NCI-H2227 (cell line): ENCODE measurements at regions not wholly inside any gene's neighbourhood (a gene's known extent, or its start where the extent isn't known, plus 50 kb on each side); places are given as distances from the start of the nearest gene placed in this dataset.
"Not testable (repeated sequence)": the region's sequence is repeated elsewhere in the genome, so short reads cannot be mapped to it uniquely, and the experiment has no call there.

ENCODE experiments used
- DNase-seq: peaks from one replicate; lab custom pipeline; 2025; ENCODE audit not compliant: unreplicated experiment; lab: John Stamatoyannopoulos, UW

DNA sequence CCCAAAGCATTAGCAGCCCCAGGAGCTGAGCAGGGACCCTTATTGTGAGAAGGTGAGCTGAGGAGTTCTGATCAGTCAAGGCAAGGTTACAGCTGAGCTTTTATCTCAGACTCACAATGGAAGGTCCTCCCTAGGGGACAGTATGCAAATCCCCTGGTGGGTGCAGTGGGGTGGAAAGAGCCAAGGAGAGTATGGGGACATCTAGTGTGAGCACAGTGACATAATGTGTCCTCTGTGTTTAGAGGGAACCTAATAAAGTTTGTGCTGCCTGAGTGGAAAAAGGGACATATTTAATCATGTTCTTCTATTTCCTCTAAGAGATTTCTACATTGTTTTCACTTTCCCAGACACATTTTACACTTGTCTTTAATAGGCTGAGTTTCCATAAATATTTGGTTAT is 438.0 kb downstream of the RPIA start:
- not testable (repeated sequence) for DNase-seq

DNA sequence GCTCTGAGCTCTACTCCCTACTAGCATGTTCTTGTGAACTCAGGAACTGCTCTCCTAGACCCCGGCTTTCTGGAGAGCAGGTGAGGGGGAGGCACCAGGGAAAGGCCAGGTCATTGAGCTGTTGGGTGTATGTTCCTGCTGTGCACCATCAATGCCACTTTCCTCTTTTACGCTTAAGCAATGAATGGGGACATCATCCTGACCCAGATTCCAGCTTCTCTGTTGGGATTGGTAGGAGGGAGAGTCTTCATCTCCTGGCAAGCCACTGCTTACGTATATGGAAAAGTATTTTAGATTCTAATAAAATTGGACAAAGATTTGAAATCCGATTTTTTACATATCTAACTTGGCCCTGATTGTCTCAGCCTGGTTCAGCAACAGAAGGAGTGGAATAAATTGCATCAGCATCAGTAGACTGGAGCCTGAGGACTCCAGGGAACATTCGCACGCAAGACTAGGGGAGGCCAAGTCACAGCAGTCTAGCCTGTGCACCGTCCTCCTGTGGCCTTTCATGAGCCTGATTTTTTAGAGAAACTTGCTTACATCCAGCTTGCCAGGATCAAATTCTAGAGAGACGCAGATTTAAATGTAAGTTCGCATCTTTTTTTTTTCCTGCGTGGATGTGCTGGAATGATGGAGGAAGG is 439.3 kb downstream of the RPIA start:
- DNase-seq, result not testable (repeated sequence)

DNA sequence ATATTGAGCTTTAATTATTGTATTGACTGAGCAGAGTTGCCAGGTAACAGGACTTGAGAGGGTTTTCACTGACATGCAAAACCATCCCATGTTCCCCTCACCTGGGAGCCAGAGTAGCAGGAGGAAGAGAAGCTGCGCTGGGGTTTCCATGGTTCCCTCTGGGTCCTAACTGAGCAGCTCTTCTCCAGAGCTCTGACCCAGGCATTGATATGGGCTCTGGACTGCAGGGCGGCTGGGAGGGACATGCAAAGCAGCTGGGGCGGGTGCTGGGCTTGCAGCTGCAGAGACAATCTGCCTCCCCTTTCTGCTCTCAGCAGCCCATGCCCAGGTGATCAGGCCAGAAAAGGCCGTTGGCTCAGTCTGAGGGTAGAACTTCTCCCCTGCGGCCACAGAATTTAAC is 451.5 kb downstream of the RPIA start:
- DNase-seq, result not testable (repeated sequence)

DNA sequence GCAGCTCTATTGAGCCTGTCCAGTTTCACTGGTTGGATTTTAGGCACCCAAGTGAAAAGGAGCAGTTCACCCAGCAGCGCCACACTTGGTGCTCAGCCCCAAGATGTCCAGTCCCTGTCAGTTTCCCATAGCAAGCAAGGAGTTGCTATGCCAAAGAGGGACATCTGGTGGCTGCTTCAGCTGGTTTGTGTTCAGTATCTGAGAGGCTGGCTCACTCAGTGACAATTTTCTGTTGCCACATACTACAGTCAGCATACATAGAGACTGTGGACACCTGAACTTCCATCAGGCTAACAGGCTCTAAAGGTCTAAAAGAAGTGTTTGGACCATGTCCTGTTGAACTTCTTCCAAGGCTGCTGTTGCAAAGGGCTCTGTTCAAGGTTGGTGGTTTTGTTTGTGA is 453.9 kb downstream of the RPIA start:
- DNase-seq, result not testable (repeated sequence)

DNA sequence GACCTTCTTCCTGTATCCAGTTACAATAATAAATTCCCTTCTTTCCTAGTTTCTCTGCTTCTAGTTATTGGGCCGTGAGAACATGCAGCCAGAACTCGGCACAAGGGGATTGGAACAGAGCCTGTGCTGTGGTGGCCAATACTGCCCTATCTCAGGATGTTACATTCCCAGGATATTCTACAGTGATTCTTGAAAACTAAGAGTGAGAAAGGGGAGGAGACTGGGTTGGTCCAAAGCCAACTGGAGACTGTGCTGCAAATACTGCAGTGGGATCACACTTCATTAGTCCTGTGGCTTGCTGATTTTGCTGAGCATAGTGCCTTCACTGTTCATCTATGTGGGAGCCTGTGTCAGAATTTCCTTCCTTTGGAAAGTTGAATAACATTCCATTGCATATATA is 456.8 kb downstream of the RPIA start:
- not testable (repeated sequence) for DNase-seq

DNA sequence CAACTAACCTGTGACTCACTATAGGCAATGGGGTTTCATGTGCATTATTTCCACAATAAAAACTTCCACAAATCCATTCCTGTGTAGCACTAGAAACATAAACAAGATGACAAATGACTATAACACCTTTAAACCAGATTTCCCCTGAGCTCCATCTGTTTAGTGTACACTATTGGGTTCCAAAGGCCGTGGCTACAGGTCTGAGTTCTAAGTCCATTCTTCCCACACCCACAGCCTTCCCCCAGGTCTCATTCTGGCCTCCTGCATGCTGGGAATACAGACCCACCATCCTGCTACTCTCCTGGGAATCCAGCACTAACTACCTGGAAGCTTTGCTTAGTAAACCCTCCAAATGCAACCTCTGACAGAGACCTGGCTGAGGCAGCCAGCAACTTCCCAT is 460.2 kb downstream of the RPIA start:
- DNase-seq, result not testable (repeated sequence)

DNA sequence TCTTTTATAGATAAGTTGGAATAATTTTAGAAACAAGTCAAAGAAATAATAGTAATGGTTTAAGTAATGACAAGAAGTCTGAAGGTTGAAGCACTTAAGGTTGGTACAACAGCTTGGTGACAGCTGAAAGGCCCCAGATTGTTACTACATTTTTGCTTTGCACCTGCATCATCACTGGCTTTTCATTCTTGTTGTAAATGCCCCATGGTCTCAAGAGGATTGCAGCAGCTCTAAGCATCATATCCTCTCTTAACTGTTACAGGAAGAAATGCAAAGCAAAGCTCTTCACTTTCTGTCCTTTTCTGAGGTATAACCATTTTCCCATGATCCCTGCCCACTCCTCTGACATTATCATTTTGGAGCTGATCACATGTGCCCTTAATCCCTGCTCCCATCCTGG is 461.0 kb downstream of the RPIA start:
- not testable (repeated sequence) for DNase-seq

DNA sequence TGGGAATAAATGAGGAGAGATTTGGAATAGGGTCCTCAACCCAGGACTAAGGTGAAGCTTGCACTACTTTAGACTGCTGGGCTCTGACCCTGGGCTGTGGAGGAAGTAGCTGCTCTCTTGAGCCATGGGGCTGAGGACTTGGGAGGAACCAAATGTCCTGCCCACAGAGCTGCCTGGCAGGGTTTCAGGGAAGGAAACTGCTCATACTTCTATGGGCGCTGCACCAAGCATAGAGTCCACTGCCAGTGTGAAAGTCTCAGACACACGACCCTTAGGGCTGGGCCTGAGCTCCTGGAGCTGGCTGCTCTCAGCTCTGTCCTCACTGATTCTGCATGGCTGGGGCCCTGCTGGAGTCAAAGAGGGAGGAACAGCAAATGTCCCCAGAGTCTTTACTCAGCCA is 461.7 kb downstream of the RPIA start:
- not testable (repeated sequence) for DNase-seq

DNA sequence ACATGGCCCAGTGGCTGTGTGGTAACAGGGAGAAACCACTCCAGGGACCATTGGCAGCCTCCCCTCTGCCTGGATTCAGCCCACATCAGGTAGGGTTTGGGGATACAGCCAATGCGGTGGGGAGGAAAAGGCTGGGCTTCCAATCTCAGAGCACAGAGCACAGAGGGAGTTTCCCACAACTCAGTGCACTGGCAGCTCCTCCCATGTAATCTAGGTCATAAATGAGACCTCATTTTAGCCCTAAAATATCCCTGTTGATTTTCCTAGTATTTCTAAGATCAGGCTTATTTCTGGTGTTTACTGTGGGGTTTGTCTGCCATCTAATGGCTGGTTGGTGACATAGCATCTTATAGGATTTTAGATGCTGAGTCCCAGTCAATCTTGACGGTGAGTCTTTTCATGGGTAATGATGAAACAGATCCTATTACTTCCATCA is 462.8 kb downstream of the RPIA start:
- not testable (repeated sequence) for DNase-seq

DNA sequence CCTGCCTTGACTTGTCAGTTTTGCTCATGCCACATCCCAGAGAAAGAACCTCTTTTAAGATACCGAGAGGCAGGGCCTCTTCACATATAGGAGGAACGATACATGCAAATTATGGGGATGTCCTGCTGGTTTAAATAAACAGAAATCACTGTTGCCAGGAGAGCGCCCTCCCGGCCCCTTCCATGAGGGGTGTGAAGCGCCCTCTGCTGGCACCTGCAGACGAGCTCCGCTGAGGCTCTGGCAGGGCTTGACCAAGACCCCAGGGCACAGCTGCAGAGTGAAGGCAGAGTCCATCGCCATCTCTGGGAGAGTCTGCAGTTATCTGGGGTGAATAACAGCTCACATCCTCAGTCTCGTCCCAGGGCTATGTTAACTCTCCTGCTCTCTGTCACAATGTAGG is 468.8 kb downstream of the RPIA start:
- DNase-seq, result not testable (repeated sequence)

DNA sequence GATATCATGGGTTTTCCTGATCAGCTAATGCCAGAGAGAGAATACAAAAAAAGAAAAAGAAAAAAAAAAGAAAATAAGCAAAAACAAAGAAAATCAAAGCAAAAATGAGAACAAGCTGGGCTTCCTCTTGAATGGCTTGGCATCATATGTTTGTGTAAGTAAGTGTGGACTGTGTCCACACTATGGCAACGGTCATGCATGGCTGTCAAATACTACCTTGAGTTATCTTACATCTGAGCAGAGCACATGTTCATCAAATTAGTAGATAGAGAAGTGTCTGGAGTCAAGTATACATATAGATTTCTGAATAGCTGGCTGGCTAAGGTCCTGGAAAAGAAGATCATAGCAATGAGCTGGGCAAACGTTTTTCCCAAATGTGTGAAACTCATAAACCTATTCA is 470.2 kb downstream of the RPIA start:
- DNase-seq, result not testable (repeated sequence)

DNA sequence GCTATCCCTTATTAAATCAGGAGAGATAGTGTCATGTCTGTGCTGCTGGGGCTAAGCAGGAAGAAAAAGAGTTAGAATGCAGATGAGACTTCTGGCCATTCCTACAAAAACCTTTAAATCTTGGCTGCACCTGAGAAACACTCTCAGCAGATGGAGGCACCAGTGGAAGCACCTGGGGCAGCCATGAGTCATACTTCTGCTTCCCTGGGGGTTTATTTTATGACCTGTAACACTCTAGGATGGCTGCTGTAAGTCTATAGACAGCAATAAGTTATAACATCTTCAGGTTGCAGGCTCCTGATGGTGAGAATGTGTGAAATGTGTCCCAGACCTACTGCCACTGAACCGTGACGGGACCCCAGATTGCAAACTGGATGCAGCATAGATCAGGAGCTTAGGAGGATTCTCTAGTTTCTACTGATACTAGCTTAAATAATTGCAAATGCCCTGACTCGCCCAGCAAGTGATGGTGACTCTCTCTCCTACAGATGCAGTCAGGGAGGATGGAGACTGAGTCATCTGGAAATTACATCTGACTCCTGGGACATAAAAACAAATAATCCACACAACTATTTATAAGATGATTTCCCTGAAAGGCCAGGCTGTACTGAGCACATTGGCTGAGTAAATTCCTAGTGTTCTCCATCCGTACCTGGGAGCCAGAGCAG is 479.2 kb downstream of the RPIA start:
- DNase-seq, result not testable (repeated sequence)

DNA sequence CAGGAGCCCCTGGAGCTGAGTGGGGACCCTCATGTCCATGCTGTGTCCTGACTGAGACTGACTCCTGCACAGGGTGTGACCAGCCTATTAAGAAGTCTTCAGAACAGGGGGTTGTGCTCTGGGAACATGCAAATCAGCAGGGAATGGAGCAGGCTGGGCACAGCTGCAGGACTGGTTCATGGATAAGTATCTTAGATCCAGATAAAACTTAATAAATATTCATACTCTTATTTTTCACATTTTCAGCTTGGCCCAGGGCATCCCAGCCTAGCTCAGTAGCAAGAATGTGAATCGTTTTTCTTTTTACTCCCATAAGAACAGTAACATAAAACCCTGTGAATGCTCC is 479.7 kb downstream of the RPIA start:
- not testable (repeated sequence) for DNase-seq

DNA sequence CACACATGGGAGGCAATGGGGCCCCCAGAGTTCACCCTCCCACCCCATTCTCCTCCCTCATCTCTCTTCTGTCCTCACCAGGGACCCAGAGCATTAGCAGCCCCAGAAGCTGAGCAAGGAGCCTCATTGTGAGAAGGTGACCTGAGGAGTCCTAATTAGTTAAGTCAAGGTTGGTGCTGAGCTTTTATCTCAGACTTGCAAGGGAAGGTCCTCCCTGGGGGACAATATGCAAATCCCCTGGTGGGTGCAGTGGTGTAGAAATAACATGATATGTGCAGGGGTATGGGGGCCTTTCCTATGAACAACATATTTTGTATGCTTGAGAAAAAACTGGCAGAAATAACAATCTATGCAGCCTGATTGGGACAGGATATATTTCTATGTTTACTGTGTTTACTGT is 485.5 kb downstream of the RPIA start:
- not testable (repeated sequence) for DNase-seq

DNA sequence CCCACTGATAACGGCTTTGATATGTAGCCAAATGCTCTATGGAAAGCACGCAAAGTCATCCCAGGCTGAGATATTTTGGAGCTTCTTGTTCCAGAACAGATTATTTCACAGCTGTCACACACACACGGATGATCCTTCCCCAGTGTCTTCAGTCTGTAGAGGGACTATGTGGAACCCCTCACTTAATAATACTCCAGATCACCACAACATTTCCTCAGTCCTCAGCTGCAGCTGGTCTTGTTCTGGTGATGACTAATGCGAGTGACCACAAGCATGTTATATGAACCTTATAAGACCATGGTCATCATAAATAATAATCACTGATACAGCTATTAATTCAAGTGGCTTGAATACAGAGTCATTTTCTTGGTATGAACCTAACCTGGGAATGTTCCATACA is 490.7 kb downstream of the RPIA start:
- not testable (repeated sequence) for DNase-seq

DNA sequence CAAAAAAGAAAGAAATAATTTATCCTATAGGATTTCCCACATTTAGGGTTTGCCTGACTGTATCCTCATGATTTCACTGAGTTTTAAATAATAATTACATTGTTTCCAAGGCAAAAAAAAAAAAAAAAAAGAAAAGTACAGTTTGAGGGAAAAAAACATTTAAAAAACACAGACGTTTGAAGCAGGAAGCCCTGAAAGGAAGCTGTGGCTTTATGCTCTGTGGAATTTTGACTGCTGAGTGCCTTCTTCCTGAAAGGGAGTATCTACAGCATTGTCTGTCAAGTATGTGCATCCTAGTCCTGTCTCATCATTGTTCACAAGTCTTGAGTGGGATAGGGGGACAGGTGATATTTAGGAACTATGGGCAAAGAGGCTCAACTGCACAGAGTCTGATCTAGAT is 493.3 kb downstream of the RPIA start:
- not testable (repeated sequence) for DNase-seq

DNA sequence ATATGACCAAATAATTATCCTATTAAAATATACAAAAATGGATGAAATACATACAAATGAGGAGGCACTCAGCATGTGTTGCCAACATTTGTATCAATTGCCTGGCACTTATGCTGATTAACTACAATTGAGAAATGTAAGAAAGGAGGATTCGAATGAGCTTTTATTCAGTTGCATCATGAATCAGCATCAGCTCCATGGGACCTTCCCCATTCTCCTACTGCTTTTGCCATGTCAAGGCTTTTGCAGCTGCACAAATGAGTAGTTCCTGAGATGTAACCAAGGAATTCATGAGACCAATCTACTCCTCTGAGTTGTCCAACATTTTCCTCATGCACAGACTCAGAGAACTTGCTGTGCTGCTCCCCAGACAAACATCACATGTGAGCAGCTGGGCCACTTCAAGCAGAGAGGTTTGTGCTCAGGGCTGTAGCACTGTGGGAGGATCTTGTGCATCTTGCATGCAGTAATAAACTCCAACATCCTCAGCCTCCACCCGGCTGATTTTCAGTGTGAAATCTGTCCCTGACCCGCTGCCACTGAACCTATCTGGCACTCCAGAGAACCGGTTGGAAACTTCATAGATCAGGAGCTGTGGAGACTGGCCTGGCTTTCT is 504.3 kb downstream of the RPIA start:
- not testable (repeated sequence) for DNase-seq

DNA sequence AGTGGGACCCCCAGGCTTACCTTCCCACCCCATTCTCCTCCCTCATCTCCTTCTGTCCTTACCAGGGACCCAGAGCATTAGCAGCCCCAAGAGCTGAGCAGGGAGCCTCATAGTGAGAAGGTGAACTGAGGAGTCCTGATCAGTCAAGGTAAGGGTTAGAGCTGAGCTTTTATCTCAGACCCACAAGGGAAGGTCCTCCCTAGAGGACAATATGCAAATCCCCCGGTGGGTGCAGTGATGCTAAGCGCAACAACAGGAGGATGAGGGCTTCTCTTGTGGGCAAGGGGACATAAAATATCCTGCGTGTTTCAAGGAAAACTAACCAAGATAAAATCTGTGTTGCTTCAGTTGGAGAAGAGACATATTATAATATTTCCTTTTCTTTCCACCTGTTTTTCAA is 505.2 kb downstream of the RPIA start:
- DNase-seq, result not testable (repeated sequence)

DNA sequence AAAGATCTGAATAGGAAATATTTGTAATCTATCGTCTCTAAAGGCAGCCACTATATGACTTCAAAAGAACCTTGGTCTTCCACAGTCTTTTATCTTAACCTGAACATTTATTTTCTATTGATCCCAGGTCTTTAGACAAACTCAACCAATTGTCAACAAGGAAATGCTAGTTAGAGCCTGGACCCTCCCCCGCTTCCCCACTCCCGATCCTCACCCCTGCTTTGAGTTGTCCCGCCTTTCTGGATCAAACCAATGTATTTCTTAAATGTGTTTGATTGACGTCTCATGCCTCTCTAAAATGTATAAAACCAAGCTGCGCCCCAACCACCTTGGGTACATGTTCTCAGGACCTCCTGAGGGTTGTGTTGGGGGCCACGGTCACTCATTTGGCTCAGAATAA is 506.6 kb downstream of the RPIA start:
- DNase-seq, result not testable (repeated sequence)

DNA sequence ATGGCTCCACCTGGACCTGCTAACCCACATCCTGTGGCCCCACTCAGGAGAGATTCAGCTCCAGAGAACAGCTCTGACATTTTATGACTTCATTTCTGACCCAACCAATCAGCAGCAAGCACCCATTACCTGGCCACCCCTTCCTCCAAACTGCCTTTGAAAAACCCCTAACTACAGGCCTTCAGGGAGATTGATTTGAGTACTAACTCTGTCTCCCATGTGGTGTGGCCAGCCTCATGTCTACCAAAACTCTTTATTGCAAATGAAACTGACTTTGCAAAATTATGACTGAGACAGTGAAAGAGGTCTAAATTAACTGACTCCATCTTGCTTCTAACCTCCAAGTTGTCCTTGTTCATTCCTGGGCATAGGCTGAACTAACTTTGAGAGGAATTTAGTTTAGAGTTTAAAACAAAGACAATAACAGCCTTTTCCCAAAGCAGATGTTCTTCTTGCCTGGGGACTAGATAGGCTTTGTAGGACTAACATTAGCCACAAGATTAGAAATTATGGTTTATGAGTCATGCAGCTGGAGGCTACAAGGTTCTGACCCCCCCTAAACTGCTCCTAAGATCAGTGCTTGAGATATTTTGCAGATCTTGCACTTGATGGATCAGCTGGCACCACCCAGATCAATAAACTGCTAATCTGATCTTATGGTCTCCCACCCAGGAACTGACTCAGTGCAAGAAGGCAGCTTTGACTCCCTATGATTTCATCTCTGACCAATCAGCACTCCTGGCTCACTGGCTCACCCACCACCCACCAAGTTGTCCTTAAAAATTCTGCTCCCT is 508.2 kb downstream of the RPIA start:
- DNase-seq, result not testable (repeated sequence)

DNA sequence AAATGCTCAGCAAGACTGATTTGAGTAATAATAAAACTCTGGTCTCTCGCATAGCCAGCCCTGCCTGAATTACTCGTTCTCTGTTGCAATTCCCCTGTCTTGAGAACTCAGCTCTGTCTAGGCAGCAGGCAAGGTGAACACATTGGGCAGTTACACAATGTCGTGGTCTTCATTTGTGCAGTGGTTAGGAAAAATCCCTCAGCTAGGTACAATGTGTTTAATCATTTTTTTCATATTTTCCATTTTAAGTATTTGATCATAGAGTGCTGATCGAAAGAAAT is 508.7 kb downstream of the RPIA start:
- not testable (repeated sequence) for DNase-seq

DNA sequence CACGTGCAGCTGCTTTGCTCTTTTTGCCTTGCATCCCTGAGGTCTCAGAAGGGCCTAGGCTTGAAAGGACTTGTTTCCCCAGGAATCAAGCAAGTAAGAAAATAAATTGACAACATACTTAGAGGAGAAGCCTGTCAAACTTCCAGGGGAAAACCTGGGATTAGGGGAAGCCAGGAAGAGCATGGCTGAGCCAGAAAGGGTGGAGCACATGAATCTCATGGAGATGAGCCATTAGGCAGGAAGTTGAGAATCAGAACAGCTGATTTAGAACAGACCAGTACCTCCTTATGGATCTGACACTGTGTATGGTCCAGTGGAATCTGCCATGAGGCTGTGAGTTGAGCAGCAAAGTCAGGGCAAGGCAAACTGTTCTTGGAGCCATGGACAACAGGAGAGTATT is 511.0 kb downstream of the RPIA start:
- not testable (repeated sequence) for DNase-seq
